HG03139 (cell line): ENCODE measurements at regions not wholly inside any gene's neighbourhood (a gene's known extent, or its start where the extent isn't known, plus 50 kb on each side); places are given as distances from the start of the nearest gene placed in this dataset.
"Not testable (repeated sequence)": the region's sequence is repeated elsewhere in the genome, so short reads cannot be mapped to it uniquely, and the experiment has no call there.

Source experiments
- ATAC-seq: cut with Tn5 transposase; IDR thresholded peaks from one replicate; pipeline ENCODE4 v1.9.1; 2021; ENCODE audit not compliant: unreplicated experiment

- ATAC-seq = no peak
Observed at GRCh38 chr6:105740946-105741645, 338.2 kb upstream of the PREP start.

- ATAC-seq = no peak
Observed at GRCh38 chr6:105739764-105740163, 336.9 kb upstream of the PREP start.

GRCh38 chr6:105733556-105734162 lies 330.8 kb upstream of the PREP start:
- no peak for ATAC-seq

GRCh38 chr6:105728995-105729394 lies 326.1 kb upstream of the PREP start:
- no peak for ATAC-seq

- ATAC-seq = no peak
Observed at GRCh38 chr6:105726902-105727655, 324.2 kb upstream of the PREP start.

- no peak for ATAC-seq
Observed at GRCh38 chr6:105714846-105715245, 312.0 kb upstream of the PREP start.

- no peak for ATAC-seq
Observed at GRCh38 chr6:105713474-105714118, 310.7 kb upstream of the PREP start.

- ATAC-seq = no peak
Observed at GRCh38 chr6:105711216-105711615, 308.3 kb upstream of the PREP start.

GRCh38 chr6:105705608-105706007 lies 302.7 kb upstream of the PREP start:
- no peak for ATAC-seq

GRCh38 chr6:105695461-105695860 lies 292.6 kb upstream of the PREP start:
- no peak for ATAC-seq

GRCh38 chr6:105692613-105693215 lies 289.8 kb upstream of the PREP start:
- no peak for ATAC-seq

GRCh38 chr6:105691971-105692370 lies 289.1 kb upstream of the PREP start:
- no peak for ATAC-seq

- ATAC-seq = no peak
Observed at GRCh38 chr6:105691081-105691480, 288.2 kb upstream of the PREP start.

- ATAC-seq = no peak
Observed at GRCh38 chr6:105688573-105688972, 285.7 kb upstream of the PREP start.

GRCh38 chr6:105686793-105687192 lies 283.9 kb upstream of the PREP start:
- not testable (repeated sequence) for ATAC-seq

- no peak for ATAC-seq
Observed at GRCh38 chr6:105681061-105681460, 278.2 kb upstream of the PREP start.

GRCh38 chr6:105680131-105680530 lies 277.2 kb upstream of the PREP start:
- no peak for ATAC-seq

GRCh38 chr6:105678516-105678915 lies 275.6 kb upstream of the PREP start:
- no peak for ATAC-seq

GRCh38 chr6:105677671-105678475 lies 275.0 kb upstream of the PREP start:
- ATAC-seq = no peak

- ATAC-seq = no peak
Observed at GRCh38 chr6:105676857-105677256, 274.0 kb upstream of the PREP start.
